ENCODE measurements at regions not wholly inside any gene's neighbourhood (a gene's known extent, or its start where the extent isn't known, plus 50 kb on each side); places are given as distances from the start of the nearest gene placed in this dataset.

GRCh38 chrX:45379236-45379635 is 178.6 kb upstream of the DIPK2B start:
- DNase-seq (ENCODE audit: low read depth in 2 of 3, low spot score in 2 of 3): no peak

- no peak for DNase-seq (ENCODE audit: low read depth in 2 of 3, low spot score in 2 of 3)
These were observed 171.5 kb upstream of the DIPK2B start for GRCh38 chrX:45372151-45372550.

GRCh38 chrX:45368705-45369104 is 168.0 kb upstream of the DIPK2B start:
- no peak for DNase-seq (ENCODE audit: low read depth in 2 of 3, low spot score in 2 of 3)

- no peak for DNase-seq (ENCODE audit: low read depth in 2 of 3, low spot score in 2 of 3)
These were observed 162.9 kb upstream of the DIPK2B start for GRCh38 chrX:45363596-45363995.

GRCh38 chrX:45360571-45360970 is 159.9 kb upstream of the DIPK2B start:
- no peak for DNase-seq (ENCODE audit: low read depth in 2 of 3, low spot score in 2 of 3)

GRCh38 chrX:45358392-45358791 is 157.7 kb upstream of the DIPK2B start:
- no peak for DNase-seq (ENCODE audit: low read depth in 2 of 3, low spot score in 2 of 3)

- no peak for DNase-seq (ENCODE audit: low read depth in 2 of 3, low spot score in 2 of 3)
These were observed 152.8 kb upstream of the DIPK2B start for GRCh38 chrX:45353456-45353855.

GRCh38 chrX:45352611-45353010 is 151.9 kb upstream of the DIPK2B start:
- DNase-seq (ENCODE audit: low read depth in 2 of 3, low spot score in 2 of 3): no peak

GRCh38 chrX:45351478-45351877 is 150.8 kb upstream of the DIPK2B start:
- no peak for DNase-seq (ENCODE audit: low read depth in 2 of 3, low spot score in 2 of 3)

GRCh38 chrX:45348296-45348695 is 147.6 kb upstream of the DIPK2B start:
- DNase-seq (ENCODE audit: low read depth in 2 of 3, low spot score in 2 of 3): no peak

GRCh38 chrX:45347877-45348276 is 147.2 kb upstream of the DIPK2B start:
- DNase-seq (ENCODE audit: low read depth in 2 of 3, low spot score in 2 of 3): no peak

GRCh38 chrX:45344594-45344993 is 143.9 kb upstream of the DIPK2B start:
- DNase-seq (ENCODE audit: low read depth in 2 of 3, low spot score in 2 of 3): no peak

GRCh38 chrX:45329217-45329616 is 128.5 kb upstream of the DIPK2B start:
- no peak for DNase-seq (ENCODE audit: low read depth in 2 of 3, low spot score in 2 of 3)

- DNase-seq (ENCODE audit: low read depth in 2 of 3, low spot score in 2 of 3): no peak
These were observed 124.3 kb upstream of the DIPK2B start for GRCh38 chrX:45324941-45325340.

- DNase-seq (ENCODE audit: low read depth in 2 of 3, low spot score in 2 of 3): no peak
These were observed 122.7 kb upstream of the DIPK2B start for GRCh38 chrX:45323387-45323786.

GRCh38 chrX:45322820-45323219 is 122.1 kb upstream of the DIPK2B start:
- DNase-seq (ENCODE audit: low read depth in 2 of 3, low spot score in 2 of 3): no peak

- peak in 2 of 3 donors; percentile 31 to 68 for DNase-seq (ENCODE audit: low read depth in 2 of 3, low spot score in 2 of 3)
These were observed 121.7 kb upstream of the DIPK2B start for GRCh38 chrX:45322382-45322781.

- DNase-seq (ENCODE audit: low read depth in 2 of 3, low spot score in 2 of 3): no peak
These were observed 119.5 kb upstream of the DIPK2B start for GRCh38 chrX:45320191-45320590.

GRCh38 chrX:45309801-45310200 is 109.1 kb upstream of the DIPK2B start:
- no peak for DNase-seq (ENCODE audit: low read depth in 2 of 3, low spot score in 2 of 3)

- no peak for DNase-seq (ENCODE audit: low read depth in 2 of 3, low spot score in 2 of 3)
These were observed 108.4 kb upstream of the DIPK2B start for GRCh38 chrX:45309096-45309495.

GRCh38 chrX:45306794-45307193 is 106.1 kb upstream of the DIPK2B start:
- DNase-seq (ENCODE audit: low read depth in 2 of 3, low spot score in 2 of 3): no peak

- DNase-seq (ENCODE audit: low read depth in 2 of 3, low spot score in 2 of 3): no peak
These were observed 100.0 kb upstream of the DIPK2B start for GRCh38 chrX:45300638-45301037.

GRCh38 chrX:45295259-45295986 is 94.7 kb upstream of the DIPK2B start:
- peak in 2 of 3 donors; percentile 2 to 32 for DNase-seq (ENCODE audit: low read depth in 2 of 3, low spot score in 2 of 3)

Data from hematopoietic multipotent progenitor cell (in vitro differentiated cells).